K562 (cell line): ENCODE measurements at regions not wholly inside any gene's neighbourhood (a gene's known extent, or its start where the extent isn't known, plus 50 kb on each side); places are given as distances from the start of the nearest gene placed in this dataset.

ENCODE experiments used
- ATAC-seq: fragments of 200-7000 bp; cut with Tn5 transposase; 3 replicates; pipeline ENCODE4 v1.9.1; 2020; ENCODE audit warnings: moderate library complexity
- BruUV-seq: library from RNA; stranded (reverse); fragments of 400-500 nt; replicated peaks from 2 replicates; lab custom pipeline; 2021; lab: Mats Ljungman, UMichigan
- CTCF ChIA-PET: fragments of 300-600 bp; formaldehyde crosslinking; extraction: SDS; loops from one replicate; lab custom pipeline; 2021; ENCODE audit warnings: low intra/inter-chr PET ratio; lab: Yijun Ruan, JAX
- POLR2A ChIA-PET: fragments of 300-600, 350-650 bp; sonication (Branson Sonifier 250); formaldehyde crosslinking; extraction: SDS; loops from one replicate; lab custom pipeline; 2021; ENCODE audit warnings: antibody characterized with exemption, inconsistent platforms; lab: Yijun Ruan, JAX
- DNase-seq, 4 experiments: peaks; one replicate each; pipeline versions ENCODE4 v3.0.0 to v3.0.0-alpha.2; 2011 to 2018; ENCODE audit warnings: low spot score in 3 of 4, mixed read lengths in 3 of 4; ENCODE audit errors: extremely low read depth in 1 of 4
- FAIRE-seq: peaks from 2 replicates; lab custom pipeline; 2011; peaks lifted over from hg19 to GRCh38; lab: Jason Lieb, UNC
- H2AFZ ChIP-seq: 2 replicates; pipeline ENCODE4 v1.6.0; 2011; ENCODE audit warnings: low read depth, low read length, control low read depth, inconsistent platforms
- H3K27ac ChIP-seq: fragments of 200-600 bp; 3 replicates; pipeline ENCODE4 v1.8.0; 2011; ENCODE audit warnings: low read depth, mild to moderate bottlenecking, control low read depth, inconsistent platforms, low read length, moderate library complexity, mixed read lengths; ENCODE audit errors: extremely low read depth
- H3K27me3 ChIP-seq, 2 experiments: fragments of 300-600 bp in 1 of 2; 2 replicates in 1 of 2; 3 replicates in 1 of 2; pipeline versions ENCODE4 v1.6.0 to v1.8.0; 2011; ENCODE audit warnings: inconsistent platforms in 2 of 2, low read length in 2 of 2, mild to moderate bottlenecking in 1 of 2, mixed read lengths in 1 of 2, moderate library complexity in 1 of 2; ENCODE audit not compliant: control insufficient read depth in 2 of 2, insufficient read depth in 2 of 2
- H3K36me3 ChIP-seq: fragments of 300-600 bp; 3 replicates; pipeline ENCODE4 v1.8.0; 2011; ENCODE audit warnings: mild to moderate bottlenecking, low read length, inconsistent platforms; ENCODE audit not compliant: control insufficient read depth, insufficient read depth
- H3K4me1 ChIP-seq, 2 experiments: fragments of 200-600 bp in 1 of 2; replicated peaks in 1 of 2; 2 replicates in 1 of 2; 3 replicates in 1 of 2; pipeline versions ENCODE4 v1.5.1 to v1.8.0; 2011; ENCODE audit warnings: inconsistent platforms in 2 of 2, low read length in 2 of 2, mild to moderate bottlenecking in 1 of 2, mixed read lengths in 1 of 2, moderate library complexity in 1 of 2; ENCODE audit not compliant: control insufficient read depth in 2 of 2, insufficient read depth in 2 of 2
- H3K4me2 ChIP-seq: 2 replicates; pipeline ENCODE4 v1.6.1; 2011; ENCODE audit warnings: low read length, control low read depth, inconsistent platforms, mixed read lengths; ENCODE audit not compliant: insufficient read depth
- H3K4me3 ChIP-seq: fragments of 200-600 bp; sonication (generic), shearing (Covaris generic); 2 replicates; pipeline ENCODE4 v1.5.1; 2016; ENCODE audit warnings: control low read depth, inconsistent platforms
- H3K79me2 ChIP-seq: fragments of 200-600 bp; 3 replicates; pipeline ENCODE4 v1.8.0; 2011; ENCODE audit warnings: low read length, inconsistent platforms; ENCODE audit not compliant: control insufficient read depth, insufficient read depth
- H3K9ac ChIP-seq, 2 experiments: 2 replicates each; pipeline versions ENCODE4 v1.6.0 to v1.6.1; 2011; ENCODE audit warnings: low read depth in 2 of 2, low read length in 2 of 2, control low read depth in 1 of 2, inconsistent platforms in 1 of 2, mild to moderate bottlenecking in 1 of 2, mixed read lengths in 1 of 2; ENCODE audit not compliant: insufficient read depth in 1 of 2
- H3K9me1 ChIP-seq: one replicate; pipeline ENCODE4 v1.6.0; 2011; ENCODE audit warnings: inconsistent platforms, mild to moderate bottlenecking, low read length, moderate library complexity; ENCODE audit not compliant: control insufficient read depth, insufficient read depth
- H3K9me3 ChIP-seq: replicated peaks from 2 replicates; pipeline ENCODE4 v1.5.1; 2011; ENCODE audit warnings: low read depth, low read length, inconsistent platforms; ENCODE audit not compliant: control insufficient read depth, insufficient read depth
- H4K20me1 ChIP-seq: replicated peaks from 2 replicates; pipeline ENCODE4 v1.6.1; 2011; ENCODE audit warnings: low read length, inconsistent platforms, mixed read lengths; ENCODE audit not compliant: control insufficient read depth, insufficient read depth
- CBFA2T3 ChIP-seq: fragments of 450-650 bp; IDR thresholded peaks from 2 replicates; pipeline ENCODE4 v1.6.1; 2017
- ILK ChIP-seq: fragments of 450-650 bp; IDR thresholded peaks from 2 replicates; pipeline ENCODE4 v1.6.1; 2016; ENCODE audit warnings: missing genetic modification characterization, low read depth, mild to moderate bottlenecking, missing compliant biosample characterization, moderate library complexity, borderline replicate concordance
- JUN ChIP-seq, 2 experiments: sonication (generic) in 1 of 2; formaldehyde crosslinking in 1 of 2; IDR thresholded peaks; 2 replicates each; pipeline versions ENCODE4 v1.6.1 to v1.8.0; 2012 to 2022; ENCODE audit warnings: borderline replicate concordance in 2 of 2, mild to moderate bottlenecking in 2 of 2, improper control_type of control experiment in 1 of 2, low read depth in 1 of 2, low read length in 1 of 2, missing genetic modification reagents in 1 of 2
- MEF2A ChIP-seq: IDR thresholded peaks from 2 replicates; pipeline ENCODE4 v1.6.1; 2011; ENCODE audit warnings: low read depth, mild to moderate bottlenecking, low read length, moderate library complexity; ENCODE audit not compliant: control insufficient read depth
- NELFE ChIP-seq: IDR thresholded peaks from 2 replicates; pipeline ENCODE4 v1.6.1; 2011; ENCODE audit warnings: mild to moderate bottlenecking; ENCODE audit not compliant: insufficient read depth, insufficient read length
- ZNF408 ChIP-seq: fragments of 250-450 bp; sonication (Bioruptor Pico); IDR thresholded peaks from 2 replicates; pipeline ENCODE4 v1.4.0; 2020; ENCODE audit warnings: low read depth, mild to moderate bottlenecking, moderate library complexity
- ZNF644 ChIP-seq: fragments of 200-800 bp; sonication (Bioruptor generic); IDR thresholded peaks from 2 replicates; pipeline ENCODE4 v1.6.1; 2016; ENCODE audit warnings: low read depth, missing genetic modification characterization, missing compliant biosample characterization
- WGBS: fragments of 100-300 bp; shearing (Covaris generic); methylation state at CpG from one replicate; pipeline ENCODE4 v1.1.6; 2016; ENCODE audit warnings: low coverage, mixed read lengths; ENCODE audit not compliant: insufficient coverage; ENCODE audit errors: missing lambda C conversion rate; 5-methylcytosine and 5-hydroxymethylcytosine counted together
- in situ Hi-C: fragments of 300-500 bp; cut with MboI; formaldehyde crosslinking; loops from 4 replicates; pipeline ENCODE4 v1.15.0; 2018; ENCODE audit warnings: inconsistent platforms, mixed read lengths
- intact Hi-C: fragments of 100-400 bp; cut with micrococcal nuclease; formaldehyde crosslinking; loops from 2 replicates; pipeline ENCODE4 v1.14.2; 2022
- TF ChIP-seq, protein P1 (sequence below), 2 experiments: IDR thresholded peaks; 2 replicates each; pipeline ENCODE4 v1.6.1; 2012; ENCODE audit warnings: improper control_type of control experiment in 2 of 2, low read depth in 2 of 2, low read length in 2 of 2, borderline replicate concordance in 1 of 2
- TF ChIP-seq, protein P2 (sequence below): sonication (generic); formaldehyde crosslinking; IDR thresholded peaks from 2 replicates; pipeline ENCODE4 v1.8.0; 2022; ENCODE audit warnings: mild to moderate bottlenecking, missing genetic modification reagents
- TF ChIP-seq, protein P3 (sequence below): IDR thresholded peaks from 2 replicates; pipeline ENCODE4 v1.6.1; 2012; ENCODE audit warnings: low read depth, low read length, improper control_type of control experiment, borderline replicate concordance

DNA sequence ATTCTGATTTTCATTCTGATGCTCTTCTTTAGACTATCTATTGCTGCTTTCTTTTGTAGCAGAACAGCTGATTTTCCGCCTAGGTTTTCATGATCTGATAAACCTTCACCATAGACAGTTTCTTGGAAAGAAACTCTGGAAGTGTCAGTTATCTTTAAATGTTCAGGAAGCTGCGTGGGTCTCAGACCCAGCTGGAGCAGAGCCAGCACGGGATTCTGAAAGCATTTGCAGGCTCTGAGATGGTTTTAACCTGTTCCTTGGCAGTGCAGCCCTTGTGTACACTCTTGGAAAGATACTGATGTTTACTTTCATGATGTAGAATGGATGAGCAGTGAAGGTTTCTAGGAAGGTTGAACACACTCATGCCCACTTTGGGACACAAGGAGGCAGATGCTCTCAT, 178.0 kb upstream of the DMRT1 start:
- no peaks in the 10 kb centered on the region for H3K79me2 ChIP-seq
- CTCF ChIA-PET, result no interaction called here
- no peak overlapping the region for H3K27ac ChIP-seq
- POLR2A ChIA-PET, result no interaction called here
- H3K27me3 ChIP-seq, result no peaks in the 10 kb centered on the region
- no TSS peak for BruUV-seq
- H2AFZ ChIP-seq, result no peak overlapping the region
- no peaks in the 10 kb centered on the region for H3K9me1 ChIP-seq
- no peak overlapping the region for H3K9ac ChIP-seq
- TF ChIP-seq CBFA2T3, result no peak
- no peak for TF ChIP-seq NELFE
- no peak for TF ChIP-seq ILK (tag)
- no peak for TF ChIP-seq MEF2A
- no peak for TF ChIP-seq JUN (IDR thresholded peaks at IDR 0.05; ENCODE audit: borderline replicate concordance, low read depth, low read length)
- no peak for TF ChIP-seq JUN (CRISPR knock-in tag; IDR thresholded peaks at IDR 0.05; ENCODE audit: borderline replicate concordance)
- no peaks in the 10 kb centered on the region for H4K20me1 ChIP-seq
- DNase-seq (no peak), ATAC-seq (no peak), FAIRE-seq (no peak)
- no peaks in the 10 kb centered on the region for H3K36me3 ChIP-seq
- in situ Hi-C loops, result no loop called here
- intact Hi-C loops, result no loop called here
- no peak overlapping the region for H3K4me2 ChIP-seq
- H3K4me1 ChIP-seq, result no peaks in the 10 kb centered on the region
- H3K9me3 ChIP-seq, result no peaks in the 10 kb centered on the region
- WGBS, result 0% methylated on average over 3 of the region's 3 CpGs
- no peak overlapping the region for H3K4me3 ChIP-seq

DNA sequence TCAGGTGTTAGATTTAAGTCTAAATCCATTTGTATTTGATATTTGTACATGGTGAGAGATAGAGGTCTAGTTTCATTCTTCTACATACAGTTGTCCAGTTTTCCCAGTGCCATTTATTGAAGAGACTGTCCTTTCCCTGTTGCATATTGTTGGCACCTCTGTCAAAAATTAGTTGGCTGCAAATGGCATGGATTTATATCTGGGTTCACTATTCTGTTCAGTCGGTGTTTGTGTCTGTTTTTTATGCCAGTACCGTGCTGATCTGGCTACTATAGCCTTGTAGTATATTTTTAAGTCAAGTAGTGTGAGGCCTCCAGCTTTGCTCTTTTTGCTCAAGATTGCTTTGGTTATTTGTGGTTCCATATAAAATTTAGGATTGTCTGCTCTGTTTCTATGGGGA, 176.2 kb upstream of the DMRT1 start:
- H3K4me2 ChIP-seq, result no peak overlapping the region
- in situ Hi-C loops (no loop called here), intact Hi-C loops (no loop called here)
- H3K9me1 ChIP-seq, result no peaks in the 10 kb centered on the region
- H2AFZ ChIP-seq, result no peak overlapping the region
- 6% methylated on average over 2 of the region's 2 CpGs for WGBS
- H3K36me3 ChIP-seq, result no peaks in the 10 kb centered on the region
- H3K4me3 ChIP-seq, result no peak overlapping the region
- ChIA-PET POLR2A (no interaction called here), CTCF (no interaction called here)
- H3K9ac ChIP-seq, result no peak overlapping the region
- H3K4me1 ChIP-seq, result no peaks in the 10 kb centered on the region
- FAIRE-seq (no peak), DNase-seq (no peak), ATAC-seq (no peak)
- H3K27me3 ChIP-seq, result no peaks in the 10 kb centered on the region
- BruUV-seq, result no TSS peak
- H4K20me1 ChIP-seq, result no peaks in the 10 kb centered on the region
- H3K27ac ChIP-seq, result no peak overlapping the region
- no peaks in the 10 kb centered on the region for H3K79me2 ChIP-seq
- no peaks in the 10 kb centered on the region for H3K9me3 ChIP-seq
- TF ChIP-seq ZNF408 (CRISPR knock-in tag) (no peak), ZNF644 (tag) (no peak)
- TF ChIP-seq, protein P1, sequence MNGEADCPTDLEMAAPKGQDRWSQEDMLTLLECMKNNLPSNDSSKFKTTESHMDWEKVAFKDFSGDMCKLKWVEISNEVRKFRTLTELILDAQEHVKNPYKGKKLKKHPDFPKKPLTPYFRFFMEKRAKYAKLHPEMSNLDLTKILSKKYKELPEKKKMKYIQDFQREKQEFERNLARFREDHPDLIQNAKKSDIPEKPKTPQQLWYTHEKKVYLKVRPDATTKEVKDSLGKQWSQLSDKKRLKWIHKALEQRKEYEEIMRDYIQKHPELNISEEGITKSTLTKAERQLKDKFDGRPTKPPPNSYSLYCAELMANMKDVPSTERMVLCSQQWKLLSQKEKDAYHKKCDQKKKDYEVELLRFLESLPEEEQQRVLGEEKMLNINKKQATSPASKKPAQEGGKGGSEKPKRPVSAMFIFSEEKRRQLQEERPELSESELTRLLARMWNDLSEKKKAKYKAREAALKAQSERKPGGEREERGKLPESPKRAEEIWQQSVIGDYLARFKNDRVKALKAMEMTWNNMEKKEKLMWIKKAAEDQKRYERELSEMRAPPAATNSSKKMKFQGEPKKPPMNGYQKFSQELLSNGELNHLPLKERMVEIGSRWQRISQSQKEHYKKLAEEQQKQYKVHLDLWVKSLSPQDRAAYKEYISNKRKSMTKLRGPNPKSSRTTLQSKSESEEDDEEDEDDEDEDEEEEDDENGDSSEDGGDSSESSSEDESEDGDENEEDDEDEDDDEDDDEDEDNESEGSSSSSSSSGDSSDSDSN (IDR thresholded peaks at IDR 0.05; ENCODE audit: borderline replicate concordance in 1 of 2, low read depth in 2 of 2, low read length in 2 of 2), result no peak
- TF ChIP-seq, protein P2, sequence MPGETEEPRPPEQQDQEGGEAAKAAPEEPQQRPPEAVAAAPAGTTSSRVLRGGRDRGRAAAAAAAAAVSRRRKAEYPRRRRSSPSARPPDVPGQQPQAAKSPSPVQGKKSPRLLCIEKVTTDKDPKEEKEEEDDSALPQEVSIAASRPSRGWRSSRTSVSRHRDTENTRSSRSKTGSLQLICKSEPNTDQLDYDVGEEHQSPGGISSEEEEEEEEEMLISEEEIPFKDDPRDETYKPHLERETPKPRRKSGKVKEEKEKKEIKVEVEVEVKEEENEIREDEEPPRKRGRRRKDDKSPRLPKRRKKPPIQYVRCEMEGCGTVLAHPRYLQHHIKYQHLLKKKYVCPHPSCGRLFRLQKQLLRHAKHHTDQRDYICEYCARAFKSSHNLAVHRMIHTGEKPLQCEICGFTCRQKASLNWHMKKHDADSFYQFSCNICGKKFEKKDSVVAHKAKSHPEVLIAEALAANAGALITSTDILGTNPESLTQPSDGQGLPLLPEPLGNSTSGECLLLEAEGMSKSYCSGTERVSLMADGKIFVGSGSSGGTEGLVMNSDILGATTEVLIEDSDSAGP (CRISPR knock-in tag), result no peak
- TF ChIP-seq, protein P3, sequence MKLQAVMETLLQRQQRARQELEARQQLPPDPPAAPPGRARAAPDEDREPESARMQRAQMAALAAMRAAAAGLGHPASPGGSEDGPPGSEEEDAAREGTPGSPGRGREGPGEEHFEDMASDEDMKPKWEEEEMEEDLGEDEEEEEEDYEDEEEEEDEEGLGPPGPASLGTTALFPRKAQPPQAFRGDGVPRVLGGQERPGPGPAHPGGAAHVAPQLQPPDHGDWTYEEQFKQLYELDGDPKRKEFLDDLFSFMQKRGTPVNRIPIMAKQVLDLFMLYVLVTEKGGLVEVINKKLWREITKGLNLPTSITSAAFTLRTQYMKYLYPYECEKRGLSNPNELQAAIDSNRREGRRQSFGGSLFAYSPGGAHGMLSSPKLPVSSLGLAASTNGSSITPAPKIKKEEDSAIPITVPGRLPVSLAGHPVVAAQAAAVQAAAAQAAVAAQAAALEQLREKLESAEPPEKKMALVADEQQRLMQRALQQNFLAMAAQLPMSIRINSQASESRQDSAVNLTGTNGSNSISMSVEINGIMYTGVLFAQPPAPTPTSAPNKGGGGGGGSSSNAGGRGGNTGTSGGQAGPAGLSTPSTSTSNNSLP, result no peak
